ENCODE measurements at regions not wholly inside any gene's neighbourhood (a gene's known extent, or its start where the extent isn't known, plus 50 kb on each side); places are given as distances from the start of the nearest gene placed in this dataset.
"Not testable (repeated sequence)": the region's sequence is repeated elsewhere in the genome, so short reads cannot be mapped to it uniquely, and the experiment has no call there.

GRCh38 chr12:125824276-125824675 lies 759.0 kb downstream of the AACS start:
- DNase-seq, result no peak

GRCh38 chr12:125835852-125836251 lies 770.6 kb downstream of the AACS start:
- DNase-seq, result no peak

GRCh38 chr12:125836647-125837046 lies 771.4 kb downstream of the AACS start:
- DNase-seq, result no peak

DNA sequence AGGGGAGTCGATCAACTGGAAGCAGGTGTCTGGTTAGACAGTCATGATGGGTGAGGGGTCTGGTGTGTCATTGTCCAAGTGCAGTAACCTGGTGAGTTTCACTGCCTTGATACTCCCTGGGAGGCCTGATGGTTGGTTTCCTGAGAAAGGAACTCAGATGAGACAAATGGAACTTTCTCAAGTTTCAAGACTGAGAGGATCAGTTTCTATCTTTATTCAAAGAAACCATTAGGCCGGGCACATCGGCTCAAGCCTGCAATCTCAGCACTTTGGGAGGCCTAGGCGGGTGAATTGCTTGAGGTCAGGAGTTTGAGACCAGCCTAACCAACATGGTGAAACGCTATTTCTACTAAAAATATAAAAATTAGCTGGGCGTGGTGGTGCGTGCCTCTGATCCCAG lies 776.1 kb downstream of the AACS start:
- no peak for DNase-seq

DNA sequence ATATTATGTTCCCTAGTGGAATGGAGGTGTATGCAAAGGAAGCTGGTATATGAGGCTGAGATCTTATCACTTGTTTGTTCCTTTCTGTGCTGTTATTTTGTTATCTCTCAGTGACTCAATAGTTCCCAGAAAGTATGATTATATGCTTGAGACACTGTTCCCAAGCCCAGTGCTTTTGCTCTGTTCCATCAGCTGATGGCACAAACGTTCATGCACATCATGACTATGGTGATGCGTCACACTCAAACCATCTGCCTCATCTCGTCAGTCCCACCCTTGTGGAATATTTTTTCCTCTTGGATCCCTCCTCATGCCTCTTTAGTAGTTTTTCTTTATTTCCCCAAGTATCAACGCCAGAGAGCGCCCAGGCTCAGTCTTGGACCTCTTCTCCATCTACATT lies 786.9 kb downstream of the AACS start:
- no peak for DNase-seq

DNA sequence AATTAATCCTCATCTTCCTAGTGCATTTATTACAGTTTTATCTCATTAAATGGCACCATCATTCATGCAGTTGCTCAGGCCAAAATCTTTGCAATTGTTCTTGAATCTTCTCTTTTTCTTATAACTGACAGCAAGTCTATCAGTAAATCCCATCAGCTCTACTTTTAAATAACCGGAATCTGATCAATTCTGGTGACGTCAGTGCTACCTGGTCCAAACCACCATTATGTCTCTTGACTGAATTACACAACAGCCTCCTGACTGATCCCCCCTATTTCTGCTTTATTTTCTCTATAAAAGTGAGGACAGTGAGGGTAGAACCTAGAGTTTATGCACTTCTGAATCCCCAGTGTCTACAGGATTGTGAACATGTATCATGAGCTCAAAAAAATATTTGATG lies 787.4 kb downstream of the AACS start:
- DNase-seq, result no peak

DNA sequence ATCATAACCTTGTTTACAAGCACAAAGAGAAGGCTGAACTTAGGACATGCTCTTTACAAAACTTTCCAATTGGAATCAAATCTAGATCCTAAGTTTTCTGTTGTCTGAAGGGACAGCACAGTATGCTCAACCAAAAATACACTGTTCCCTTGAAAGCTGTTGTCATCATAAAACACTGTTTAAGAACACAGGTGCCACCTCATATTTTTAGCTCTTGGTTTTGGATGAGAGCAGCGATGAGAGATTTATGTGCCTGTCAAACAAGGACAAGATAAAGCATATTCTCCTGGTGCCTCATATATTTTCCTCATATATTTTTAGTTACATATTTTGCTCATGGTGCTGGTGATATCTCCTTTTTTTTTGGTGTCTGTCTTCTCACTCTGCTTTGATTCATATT lies 788.4 kb downstream of the AACS start:
- DNase-seq, result no peak

- no peak for DNase-seq
Measured at GRCh38 chr12:125856366-125856765, 791.1 kb downstream of the AACS start.

GRCh38 chr12:125856896-125857295 lies 791.7 kb downstream of the AACS start:
- no peak for DNase-seq

- DNase-seq, result no peak
Measured at GRCh38 chr12:125860672-125861288, 795.5 kb downstream of the AACS start.

GRCh38 chr12:125861299-125862281 lies 796.4 kb downstream of the AACS start:
- no peak for DNase-seq

DNA sequence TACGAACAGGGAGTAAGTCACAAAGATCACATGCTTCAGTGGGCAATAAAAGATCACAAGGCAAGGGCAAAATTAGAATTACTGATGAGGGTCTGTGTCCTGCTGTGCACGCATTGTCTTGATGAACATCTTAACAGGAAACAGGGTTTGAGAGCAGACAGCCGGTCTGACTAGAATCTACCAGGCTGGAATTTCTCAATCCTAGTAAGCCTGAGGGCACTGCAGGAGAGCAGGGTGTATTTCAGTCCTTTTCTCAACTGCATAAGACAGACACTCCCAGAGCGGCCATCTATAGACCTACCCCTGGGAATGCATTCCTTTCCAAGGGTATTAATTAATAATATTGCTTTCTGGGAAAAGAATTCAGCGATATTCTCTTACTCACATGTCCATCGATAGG lies 800.0 kb downstream of the AACS start:
- not testable (repeated sequence) for DNase-seq

DNA sequence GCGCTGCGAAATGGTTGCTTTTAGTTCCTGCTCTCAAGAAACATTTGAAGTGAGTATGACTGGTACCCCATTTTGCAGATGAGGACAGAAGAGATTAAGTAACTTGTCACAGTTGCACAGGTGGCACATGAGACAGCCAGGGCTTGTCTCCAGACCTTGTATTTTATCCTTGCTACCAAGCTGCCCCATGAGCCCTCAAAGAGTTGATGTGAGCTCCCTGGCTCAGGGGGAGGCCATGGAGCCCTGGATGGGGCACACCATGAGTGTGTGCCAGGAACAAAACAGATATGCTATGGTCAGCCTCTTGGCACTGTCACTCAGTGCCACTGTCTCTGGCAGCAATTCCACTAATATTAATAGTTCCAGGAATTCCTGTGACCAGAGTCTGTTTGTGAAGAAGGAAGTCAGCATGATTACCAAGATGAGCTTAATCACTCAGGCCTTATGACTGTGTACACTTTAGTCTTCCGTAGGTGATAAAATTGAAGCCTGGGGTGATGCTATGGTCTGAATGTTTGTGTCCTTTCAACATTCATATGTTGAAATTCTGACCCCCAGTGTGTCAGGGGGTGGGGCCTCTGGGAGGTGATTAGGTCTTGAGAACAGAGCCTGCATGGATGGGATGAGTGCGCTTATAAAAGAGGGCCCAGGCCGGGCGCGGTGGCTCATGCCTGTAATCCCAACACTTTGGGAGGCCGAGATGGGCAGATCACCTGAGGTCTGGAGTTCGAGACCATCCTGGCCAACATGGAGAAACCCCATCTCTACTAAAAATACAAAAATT lies 806.8 kb downstream of the AACS start:
- no peak for DNase-seq

- no peak for DNase-seq
Measured at GRCh38 chr12:125873016-125873415, 807.8 kb downstream of the AACS start.

- no peak for DNase-seq
Measured at GRCh38 chr12:125878483-125878882, 813.2 kb downstream of the AACS start.

DNA sequence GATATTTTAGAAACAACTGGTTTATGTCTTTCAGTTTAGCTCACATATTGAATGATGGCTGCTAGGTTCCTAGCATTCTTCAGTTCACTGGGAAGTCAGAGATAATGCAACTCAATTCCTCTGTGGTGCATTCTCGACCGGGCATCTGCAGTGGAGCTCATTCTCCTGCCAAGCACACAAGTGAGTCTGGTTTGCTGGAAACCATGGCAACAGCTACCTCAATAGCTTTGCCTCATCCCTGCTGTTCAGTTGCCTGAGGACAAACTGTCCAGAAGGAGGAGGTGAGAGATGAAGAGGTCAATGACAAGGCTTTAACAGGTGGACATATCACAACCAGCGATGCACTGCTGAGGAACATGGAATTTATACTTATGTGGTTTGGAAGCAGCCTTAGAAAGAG lies 816.9 kb downstream of the AACS start:
- DNase-seq, result no peak

DNA sequence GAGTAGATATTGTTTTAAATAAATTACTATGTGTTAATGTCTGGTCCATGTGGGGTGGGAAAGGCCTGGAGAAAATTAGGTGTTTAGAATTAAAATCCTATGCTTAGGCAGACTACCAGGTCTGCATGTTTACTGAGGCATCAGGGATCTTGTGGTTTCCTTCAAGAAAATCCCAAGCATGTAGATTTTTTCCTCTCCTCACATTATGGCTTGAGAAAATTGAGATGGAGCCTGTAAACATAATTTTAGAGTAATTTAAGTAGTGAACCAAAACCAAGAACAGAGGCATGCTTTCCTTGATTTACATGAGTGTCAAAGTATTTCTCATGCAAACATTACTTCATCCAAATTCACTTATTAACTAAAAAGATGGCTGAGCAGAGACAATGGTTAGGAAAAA lies 823.7 kb downstream of the AACS start:
- no peak for DNase-seq

DNA sequence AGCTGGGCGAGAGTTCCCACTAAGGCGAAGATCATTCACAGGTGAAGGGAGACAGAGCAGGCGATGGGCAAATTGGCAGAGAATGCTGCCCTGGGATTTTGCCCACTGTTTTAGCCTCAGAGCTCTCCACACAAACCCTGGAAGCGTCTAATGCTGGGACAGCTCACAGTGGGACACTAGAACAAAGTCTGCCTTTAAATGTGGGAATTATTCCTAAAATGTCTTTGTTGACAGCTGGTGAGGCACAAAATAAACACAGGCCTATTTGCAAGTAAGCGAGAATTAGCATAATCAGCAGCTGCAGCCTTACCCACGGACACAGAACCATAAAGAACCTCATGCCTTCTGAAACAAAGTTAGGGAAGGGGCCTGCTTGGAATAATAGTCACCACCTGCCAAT lies 824.5 kb downstream of the AACS start:
- DNase-seq, result no peak

GRCh38 chr12:125890366-125890905 lies 825.2 kb downstream of the AACS start:
- DNase-seq, result no peak

GRCh38 chr12:125890971-125891370 lies 825.7 kb downstream of the AACS start:
- no peak for DNase-seq

GRCh38 chr12:125892276-125892675 lies 827.0 kb downstream of the AACS start:
- DNase-seq, result no peak

DNA sequence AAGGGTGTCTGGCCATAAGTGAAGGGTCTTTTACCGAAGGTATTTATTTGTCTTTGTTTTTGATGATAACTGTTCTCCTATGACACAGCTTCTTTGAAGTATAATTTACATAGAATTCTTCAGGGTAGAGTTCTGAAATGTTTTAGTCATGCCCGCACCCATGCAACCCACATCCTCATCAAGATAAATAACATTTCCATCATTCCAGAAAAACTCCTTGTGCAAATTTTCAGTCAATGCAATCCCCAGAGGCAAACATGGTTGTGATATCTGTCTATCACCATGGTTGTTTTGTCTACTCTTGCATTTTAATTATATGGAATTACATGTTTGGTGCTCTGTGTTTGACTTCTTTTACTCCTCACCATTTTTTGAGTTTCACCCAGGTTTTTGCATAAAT lies 837.8 kb downstream of the AACS start:
- DNase-seq, result no peak

GRCh38 chr12:125907351-125907750 lies 842.1 kb downstream of the AACS start:
- no peak for DNase-seq

Data from hematopoietic multipotent progenitor cell treated with erythropoietin and hydrocortisone succinate and interleukin-3 and kit ligand, for 6 days (in vitro differentiated cells).